SK-N-SH treated with all-trans-retinoic acid at 6 μM for 48 hours (cell line): ENCODE measurements at regions not wholly inside any gene's neighbourhood (a gene's known extent, or its start where the extent isn't known, plus 50 kb on each side); places are given as distances from the start of the nearest gene placed in this dataset.

Source experiments
- ATAC-seq: fragments of 200-7000 bp; cut with Tn5 transposase; 3 replicates; pipeline ENCODE4 v1.9.1; 2020; ENCODE audit warnings: mild to moderate bottlenecking, moderate library complexity
- ARNTL ChIP-seq: fragments of 450-650 bp; formaldehyde crosslinking; IDR thresholded peaks from 2 replicates; pipeline ENCODE4 v1.5.0; 2020; ENCODE audit warnings: low read depth, mild to moderate bottlenecking, moderate library complexity, borderline replicate concordance
- BACH2 ChIP-seq: fragments of 250-450 bp; sonication (Bioruptor Pico); IDR thresholded peaks from 2 replicates; pipeline ENCODE4 v1.9.0; 2021; ENCODE audit warnings: mild to moderate bottlenecking, borderline replicate concordance
- CREB5 ChIP-seq: fragments of 250-450 bp; sonication (Bioruptor Pico); IDR thresholded peaks from 2 replicates; pipeline ENCODE4 v1.5.1; 2020; ENCODE audit warnings: low read depth, mild to moderate bottlenecking, moderate library complexity
- CSDC2 ChIP-seq: fragments of 250-450 bp; sonication (Bioruptor Pico); IDR thresholded peaks from 2 replicates; pipeline ENCODE4 v1.5.0; 2020; ENCODE audit warnings: mild to moderate bottlenecking, moderate library complexity
- CSRNP3 ChIP-seq: fragments of 250-450 bp; sonication (Bioruptor Pico); IDR thresholded peaks from 2 replicates; pipeline ENCODE4 v1.5.1; 2021; ENCODE audit warnings: mild to moderate bottlenecking, moderate library complexity
- ESRRG ChIP-seq: fragments of 250-450 bp; sonication (Bioruptor Pico); IDR thresholded peaks from 2 replicates; pipeline ENCODE4 v1.6.1; 2021; ENCODE audit warnings: mild to moderate bottlenecking
- GLIS3 ChIP-seq: fragments of 250-450 bp; sonication (Bioruptor Pico); IDR thresholded peaks from 2 replicates; pipeline ENCODE4 v1.5.0; 2020; ENCODE audit warnings: mild to moderate bottlenecking, moderate library complexity
- ISL1 ChIP-seq: fragments of 250-450 bp; sonication (Bioruptor Pico); IDR thresholded peaks from 2 replicates; pipeline ENCODE4 v2.1.2; 2022; ENCODE audit warnings: mild to moderate bottlenecking, moderate library complexity
- OSR1 ChIP-seq: fragments of 250-450 bp; sonication (Bioruptor Pico); IDR thresholded peaks from 2 replicates; pipeline ENCODE4 v1.8.0; 2022; ENCODE audit warnings: moderate library complexity, mild to moderate bottlenecking, inconsistent platforms
- PATZ1 ChIP-seq: fragments of 250-450 bp; sonication (Bioruptor Pico); IDR thresholded peaks from 2 replicates; pipeline ENCODE4 v1.8.0; 2020; ENCODE audit warnings: mild to moderate bottlenecking, moderate library complexity, borderline replicate concordance
- POU6F1 ChIP-seq: fragments of 250-450 bp; sonication (Bioruptor Pico); IDR thresholded peaks from 2 replicates; pipeline ENCODE4 v1.8.0; 2021; ENCODE audit warnings: low read depth, mild to moderate bottlenecking, moderate library complexity, borderline replicate concordance
- PPARA ChIP-seq: fragments of 250-450 bp; sonication (Bioruptor Pico); IDR thresholded peaks from 2 replicates; pipeline ENCODE4 v1.5.0; 2020; ENCODE audit warnings: mild to moderate bottlenecking, borderline replicate concordance
- RARB ChIP-seq: fragments of 250-450 bp; sonication (Bioruptor Pico); IDR thresholded peaks from 2 replicates; pipeline ENCODE4 v1.8.0; 2021; ENCODE audit warnings: mild to moderate bottlenecking, moderate library complexity
- SNAI2 ChIP-seq: fragments of 250-450 bp; sonication (Bioruptor Pico); IDR thresholded peaks from 2 replicates; pipeline ENCODE4 v1.5.0; 2020; ENCODE audit warnings: mild to moderate bottlenecking, moderate library complexity
- TCF4 ChIP-seq: fragments of 250-450 bp; sonication (Bioruptor Pico); IDR thresholded peaks from 2 replicates; pipeline ENCODE4 v1.8.0; 2021; ENCODE audit warnings: mild to moderate bottlenecking, moderate library complexity, borderline replicate concordance
- TOX ChIP-seq: fragments of 250-450 bp; sonication (Bioruptor Pico); IDR thresholded peaks from 2 replicates; pipeline ENCODE4 v1.8.0; 2021; ENCODE audit warnings: mild to moderate bottlenecking, moderate library complexity, borderline replicate concordance
- TSHZ2 ChIP-seq: fragments of 250-450 bp; sonication (Bioruptor Pico); IDR thresholded peaks from 2 replicates; pipeline ENCODE4 v1.5.0; 2020; ENCODE audit warnings: mild to moderate bottlenecking, moderate library complexity
- ZC3H10 ChIP-seq: fragments of 250-450 bp; sonication (Bioruptor Pico); IDR thresholded peaks from 2 replicates; pipeline ENCODE4 v1.5.1; 2021; ENCODE audit warnings: mild to moderate bottlenecking, moderate library complexity
- ZFP3 ChIP-seq: fragments of 250-450 bp; sonication (Bioruptor Pico); IDR thresholded peaks from 2 replicates; pipeline ENCODE4 v1.5.0; 2020; ENCODE audit warnings: mild to moderate bottlenecking, moderate library complexity
- ZNF565 ChIP-seq: fragments of 450-650 bp; formaldehyde crosslinking; conservative IDR thresholded peaks from 2 replicates; pipeline ENCODE4 v1.5.0; 2020; ENCODE audit warnings: low read depth, mild to moderate bottlenecking, moderate library complexity
- ZNF70 ChIP-seq: fragments of 450-650 bp; formaldehyde crosslinking; IDR thresholded peaks from 2 replicates; pipeline ENCODE4 v1.5.0; 2020; ENCODE audit warnings: mild to moderate bottlenecking, moderate library complexity
- ZNF8 ChIP-seq: fragments of 450-650 bp; formaldehyde crosslinking; IDR thresholded peaks from 2 replicates; pipeline ENCODE4 v1.5.0; 2020; ENCODE audit warnings: mild to moderate bottlenecking, moderate library complexity

- ATAC-seq = no peak
- TF ChIP-seq CSDC2 (CRISPR knock-in tag) = no peak
- TF ChIP-seq POU6F1 (CRISPR knock-in tag) = no peak
- TF ChIP-seq ESRRG = no peak
- no peak for TF ChIP-seq RARB (CRISPR knock-in tag)
- no peak for TF ChIP-seq ZNF565
- no peak for TF ChIP-seq ZFP3 (CRISPR knock-in tag)
- TF ChIP-seq ARNTL = no peak
- TF ChIP-seq ISL1 = no peak
- TF ChIP-seq BACH2 (CRISPR knock-in tag) = no peak
- no peak for TF ChIP-seq CREB5
- no peak for TF ChIP-seq ZNF70
- TF ChIP-seq TOX = no peak
- TF ChIP-seq TCF4 (CRISPR knock-in tag) = no peak
- no peak for TF ChIP-seq CSRNP3 (CRISPR knock-in tag)
- no peak for TF ChIP-seq SNAI2 (CRISPR knock-in tag)
- no peak for TF ChIP-seq PATZ1 (CRISPR knock-in tag)
- no peak for TF ChIP-seq ZNF8 (CRISPR knock-in tag)
- no peak for TF ChIP-seq OSR1 (CRISPR knock-in tag)
- no peak for TF ChIP-seq ZC3H10
Measured at GRCh38 chr11:69966910-69967483, 111.1 kb upstream of the ANO1 start.

- TF ChIP-seq GLIS3 (CRISPR knock-in tag) (no peak), ARNTL (no peak), PATZ1 (CRISPR knock-in tag) (no peak), ZNF8 (CRISPR knock-in tag) (no peak), ZFP3 (CRISPR knock-in tag) (no peak), PPARA (CRISPR knock-in tag) (no peak), CSRNP3 (CRISPR knock-in tag) (no peak), TSHZ2 (no peak), CREB5 (no peak), TCF4 (CRISPR knock-in tag) (no peak), ZNF565 (no peak), SNAI2 (CRISPR knock-in tag) (no peak), CSDC2 (CRISPR knock-in tag) (no peak), ZNF70 (no peak)
- ATAC-seq = no peak
Measured at GRCh38 chr11:69967484-69967883, 110.6 kb upstream of the ANO1 start.
